Astrocyte (in vitro differentiated cells and primary cell): ENCODE measurements at regions not wholly inside any gene's neighbourhood (a gene's known extent, or its start where the extent isn't known, plus 50 kb on each side); places are given as distances from the start of the nearest gene placed in this dataset.

ENCODE experiments used
- EZH2 ChIP-seq: IDR thresholded peaks from 2 replicates; pipeline ENCODE4 v1.6.1; 2012; ENCODE audit warnings: mild to moderate bottlenecking, low read length, inconsistent platforms; ENCODE audit not compliant: insufficient read depth
- TF ChIP-seq, protein P1 (sequence below): IDR thresholded peaks from 2 replicates; pipeline ENCODE4 v1.5.1; 2011; ENCODE audit warnings: low read depth, mild to moderate bottlenecking, inconsistent platforms, low read length, moderate library complexity; ENCODE audit not compliant: insufficient read depth

DNA sequence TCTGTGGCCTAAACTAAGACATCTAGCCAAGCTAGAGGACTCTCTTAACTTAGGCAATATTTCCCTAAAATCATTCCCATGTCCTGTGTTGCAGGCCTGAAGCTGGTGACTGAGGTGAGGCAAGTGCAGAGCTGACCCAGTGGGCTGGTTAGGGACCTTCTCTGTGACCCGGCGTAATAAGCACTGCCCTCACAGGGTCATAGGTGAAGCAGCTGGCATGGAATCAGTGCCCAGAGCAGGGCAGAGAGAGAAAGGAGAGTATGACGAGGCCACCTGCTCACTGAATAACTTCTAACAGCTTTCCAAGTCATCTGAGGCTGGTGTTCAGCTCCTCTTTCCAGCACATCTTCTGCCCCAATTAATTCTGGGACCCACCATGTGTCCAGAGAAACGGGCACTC, 197.0 kb downstream of the ANAPC1 start:
- TF ChIP-seq, protein P1, sequence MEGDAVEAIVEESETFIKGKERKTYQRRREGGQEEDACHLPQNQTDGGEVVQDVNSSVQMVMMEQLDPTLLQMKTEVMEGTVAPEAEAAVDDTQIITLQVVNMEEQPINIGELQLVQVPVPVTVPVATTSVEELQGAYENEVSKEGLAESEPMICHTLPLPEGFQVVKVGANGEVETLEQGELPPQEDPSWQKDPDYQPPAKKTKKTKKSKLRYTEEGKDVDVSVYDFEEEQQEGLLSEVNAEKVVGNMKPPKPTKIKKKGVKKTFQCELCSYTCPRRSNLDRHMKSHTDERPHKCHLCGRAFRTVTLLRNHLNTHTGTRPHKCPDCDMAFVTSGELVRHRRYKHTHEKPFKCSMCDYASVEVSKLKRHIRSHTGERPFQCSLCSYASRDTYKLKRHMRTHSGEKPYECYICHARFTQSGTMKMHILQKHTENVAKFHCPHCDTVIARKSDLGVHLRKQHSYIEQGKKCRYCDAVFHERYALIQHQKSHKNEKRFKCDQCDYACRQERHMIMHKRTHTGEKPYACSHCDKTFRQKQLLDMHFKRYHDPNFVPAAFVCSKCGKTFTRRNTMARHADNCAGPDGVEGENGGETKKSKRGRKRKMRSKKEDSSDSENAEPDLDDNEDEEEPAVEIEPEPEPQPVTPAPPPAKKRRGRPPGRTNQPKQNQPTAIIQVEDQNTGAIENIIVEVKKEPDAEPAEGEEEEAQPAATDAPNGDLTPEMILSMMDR = no peak
- TF ChIP-seq EZH2 = no peak
